HCT116 (cell line): ENCODE measurements at regions not wholly inside any gene's neighbourhood (a gene's known extent, or its start where the extent isn't known, plus 50 kb on each side); places are given as distances from the start of the nearest gene placed in this dataset.

ENCODE experiments used
- ATAC-seq: fragments of 200-7000 bp; cut with Tn5 transposase; 2 replicates; pipeline ENCODE4 v1.9.1; 2020; ENCODE audit warnings: mild to moderate bottlenecking, moderate library complexity
- BruUV-seq: library from RNA; stranded (reverse); fragments of 400-500 nt; replicated peaks from 2 replicates; lab custom pipeline; 2021; lab: Mats Ljungman, UMichigan
- CTCF ChIA-PET: fragments of 300-600 bp; sonication (Branson Sonifier 250); formaldehyde crosslinking; loops from one replicate; lab custom pipeline; 2021; ENCODE audit warnings: antibody characterized with exemption; lab: Charles Lee
- POLR2A ChIA-PET: fragments of 300-600, 350-600 bp; sonication (Branson Sonifier 250); formaldehyde crosslinking; loops from one replicate; lab custom pipeline; 2021; ENCODE audit warnings: antibody characterized with exemption; lab: Charles Lee
- RAD21 ChIA-PET, 2 experiments: fragments of 300-600 bp; sonication (Branson Sonifier 250); formaldehyde crosslinking; loops; one replicate each; lab custom pipeline; 2023; ENCODE audit warnings: low total read pairs in 2 of 2; ENCODE audit not compliant: uncharacterized antibody in 2 of 2, unreplicated experiment in 2 of 2, low non-redundant PET in 1 of 2; lab: Charles Lee
- DNase-seq: peaks from one replicate; pipeline ENCODE4 v3.0.0-alpha.2; 2010; ENCODE audit warnings: low read depth, low spot score
- H2AFZ ChIP-seq: fragments of 200-600 bp; shearing (Covaris generic), sonication (generic); 2 replicates; pipeline ENCODE4 v1.6.1; 2017; ENCODE audit warnings: low read depth, mixed run types, mixed read lengths, antibody characterized with exemption, low read length; ENCODE audit not compliant: poor library complexity, severe bottlenecking
- H3K27ac ChIP-seq: 2 replicates; pipeline ENCODE4 v1.5.1; 2012; ENCODE audit warnings: low read depth, low read length
- H3K27me3 ChIP-seq: fragments of 200-600 bp; sonication (generic); 2 replicates; pipeline ENCODE4 v1.6.1; 2016; ENCODE audit warnings: mixed run types, low read length, mixed read lengths; ENCODE audit not compliant: insufficient read depth
- H3K36me3 ChIP-seq, 2 experiments: fragments of 200-500 bp in 1 of 2; fragments of 200-600 bp in 1 of 2; sonication (Bioruptor generic) in 1 of 2; sonication (generic) in 1 of 2; 2 replicates each; pipeline versions ENCODE4 v1.5.1 to v1.6.1; 2014 to 2016; ENCODE audit warnings: low read length in 2 of 2, inconsistent platforms in 1 of 2, mixed read lengths in 1 of 2, mixed run types in 1 of 2; ENCODE audit not compliant: insufficient read depth in 2 of 2, control insufficient read depth in 1 of 2
- H3K4me1 ChIP-seq, 2 experiments: fragments of 200-600 bp in 1 of 2; sonication (generic) in 1 of 2; 2 replicates each; pipeline versions ENCODE4 v1.5.1 to v1.6.1; 2012 to 2017; ENCODE audit warnings: low read length in 2 of 2, inconsistent platforms in 1 of 2, mild to moderate bottlenecking in 1 of 2, mixed read lengths in 1 of 2, mixed run types in 1 of 2, moderate library complexity in 1 of 2; ENCODE audit not compliant: insufficient read depth in 2 of 2, control insufficient read depth in 1 of 2
- H3K4me2 ChIP-seq: fragments of 200-600 bp; sonication (generic); 2 replicates; pipeline ENCODE4 v1.6.1; 2017; ENCODE audit warnings: mixed run types, low read length, mixed read lengths
- H3K4me3 ChIP-seq, 2 experiments: fragments of 200-600 bp in 1 of 2; sonication (generic) in 1 of 2; replicated peaks in 1 of 2; 2 replicates each; pipeline ENCODE4 v1.5.1; 2011 to 2016; ENCODE audit warnings: low read length in 2 of 2, control low read depth in 1 of 2, low read depth in 1 of 2, mild to moderate bottlenecking in 1 of 2, mixed read lengths in 1 of 2, mixed run types in 1 of 2
- H3K79me2 ChIP-seq: fragments of 200-600 bp; sonication (generic); 2 replicates; pipeline ENCODE4 v1.6.1; 2017; ENCODE audit warnings: mild to moderate bottlenecking, mixed run types, low read length, moderate library complexity, mixed read lengths; ENCODE audit not compliant: insufficient read depth
- H3K9ac ChIP-seq: fragments of 200-600 bp; sonication (generic); 2 replicates; pipeline ENCODE4 v1.6.1; 2016; ENCODE audit warnings: low read length, mixed read lengths
- H3K9me2 ChIP-seq: fragments of 200-600 bp; sonication (generic), shearing (Covaris generic); 2 replicates; pipeline ENCODE4 v1.6.1; 2017; ENCODE audit warnings: mixed run types, mild to moderate bottlenecking, moderate library complexity; ENCODE audit not compliant: insufficient read depth
- H3K9me3 ChIP-seq, 2 experiments: fragments of 200-500 bp in 1 of 2; fragments of 200-600 bp in 1 of 2; sonication (Bioruptor generic) in 1 of 2; sonication (generic) in 1 of 2; 2 replicates each; pipeline ENCODE4 v1.6.1; 2014 to 2017; ENCODE audit warnings: low read length in 2 of 2, mixed read lengths in 2 of 2, inconsistent platforms in 1 of 2, low read depth in 1 of 2, mild to moderate bottlenecking in 1 of 2, mixed run types in 1 of 2, moderate library complexity in 1 of 2; ENCODE audit not compliant: control insufficient read depth in 1 of 2, insufficient read depth in 1 of 2
- H4K20me1 ChIP-seq: fragments of 200-600 bp; sonication (generic), shearing (Covaris generic); 2 replicates; pipeline ENCODE4 v1.6.1; 2017; ENCODE audit warnings: mixed run types, mild to moderate bottlenecking, moderate library complexity; ENCODE audit not compliant: insufficient read depth
- CEBPB ChIP-seq: IDR thresholded peaks from 2 replicates; pipeline ENCODE4 v1.6.1; 2012; ENCODE audit warnings: low read depth
- ELF1 ChIP-seq: IDR thresholded peaks from 2 replicates; pipeline ENCODE4 v1.6.1; 2012; ENCODE audit warnings: low read depth, borderline replicate concordance
- EZH2phosphoT487 ChIP-seq: fragments of 200-600 bp; IDR thresholded peaks from 2 replicates; pipeline ENCODE4 v1.6.1; 2018; ENCODE audit warnings: antibody characterized with exemption, borderline replicate concordance
- MAX ChIP-seq: IDR thresholded peaks from 2 replicates; pipeline ENCODE4 v1.6.1; 2012
- POLR2A ChIP-seq: IDR thresholded peaks from 2 replicates; pipeline ENCODE4 v1.7.0; 2011; ENCODE audit warnings: borderline replicate concordance; ENCODE audit not compliant: insufficient read depth, insufficient read length; ENCODE audit errors: extremely low read depth
- POLR2AphosphoS5 ChIP-seq: IDR thresholded peaks from 2 replicates; pipeline ENCODE4 v1.6.1; 2011; ENCODE audit warnings: mild to moderate bottlenecking, low read depth, low read length, moderate library complexity
- RAD21 ChIP-seq: IDR thresholded peaks from 2 replicates; pipeline ENCODE4 v1.6.1; 2012; ENCODE audit warnings: low read depth, mild to moderate bottlenecking
- REST ChIP-seq: IDR thresholded peaks from 2 replicates; pipeline ENCODE4 v1.6.1; 2012; ENCODE audit warnings: low read depth
- SIN3A ChIP-seq: IDR thresholded peaks from 2 replicates; pipeline ENCODE4 v1.6.1; 2012; ENCODE audit warnings: low read depth
- SRF ChIP-seq: IDR thresholded peaks from 2 replicates; pipeline ENCODE4 v1.6.1; 2012; ENCODE audit warnings: low read depth
- ZBTB33 ChIP-seq: IDR thresholded peaks from 2 replicates; pipeline ENCODE4 v1.6.1; 2011; ENCODE audit warnings: mild to moderate bottlenecking, low read length, moderate library complexity; ENCODE audit not compliant: insufficient replicate concordance; ENCODE audit errors: extremely low read depth
- ZNF274 ChIP-seq: fragments of 200-500 bp; sonication (Bioruptor generic); IDR thresholded peaks from 2 replicates; pipeline ENCODE4 v1.6.1; 2014; ENCODE audit warnings: mild to moderate bottlenecking, low read depth, low read length, inconsistent platforms
- intact Hi-C: fragments of 100-400 bp; cut with micrococcal nuclease; formaldehyde crosslinking; loops from 2 replicates; pipeline ENCODE4 v1.10.0; 2022

- Histone ChIP-seq H3K27me3 (no peaks in the 10 kb centered on the region), H3K79me2 (no peaks in the 10 kb centered on the region), H3K4me3 (no peak overlapping the region), H3K9me3 (no peaks in the 10 kb centered on the region), H3K36me3 (no peaks in the 10 kb centered on the region), H4K20me1 (no peaks in the 10 kb centered on the region), H3K4me2 (no peak overlapping the region), H3K4me1 (no peaks in the 10 kb centered on the region), H3K9ac (no peak overlapping the region), H3K9me2 (no peaks in the 10 kb centered on the region), H2AFZ (no peak overlapping the region), H3K27ac (no peak overlapping the region)
- DNase-seq (no peak), ATAC-seq (no peak)
- BruUV-seq = no TSS peak
- TF ChIP-seq SIN3A = no peak
- no peak for TF ChIP-seq POLR2A
- TF ChIP-seq ELF1 = no peak
- no peak for TF ChIP-seq REST
- TF ChIP-seq RAD21 = no peak
- RAD21 ChIA-PET = no interaction called here
- intact Hi-C loops = no loop called here
- CTCF ChIA-PET = no interaction called here
- POLR2A ChIA-PET = no interaction called here
These were observed 69.6 kb upstream of the GYPC start for GRCh38 chr2:126586317-126586716.

- BruUV-seq = no TSS peak
- ATAC-seq (no peak), DNase-seq (no peak)
- CTCF ChIA-PET = no interaction called here
- H4K20me1 ChIP-seq = no peaks in the 10 kb centered on the region
- H3K27me3 ChIP-seq = no peaks in the 10 kb centered on the region
- H3K4me2 ChIP-seq = no peak overlapping the region
- H3K9me2 ChIP-seq = no peaks in the 10 kb centered on the region
- intact Hi-C loops = no loop called here
- RAD21 ChIA-PET = no interaction called here
- H3K79me2 ChIP-seq = no peaks in the 10 kb centered on the region
- H3K9ac ChIP-seq = no peak overlapping the region
- no peak overlapping the region for H3K27ac ChIP-seq
- POLR2A ChIA-PET = no interaction called here
- no peak overlapping the region for H3K4me3 ChIP-seq
- no peaks in the 10 kb centered on the region for H3K9me3 ChIP-seq
- no peaks in the 10 kb centered on the region for H3K4me1 ChIP-seq
- no peak for TF ChIP-seq REST
- TF ChIP-seq SRF = no peak
- no peak for TF ChIP-seq ZNF274
- no peak for TF ChIP-seq POLR2AphosphoS5
- no peak for TF ChIP-seq ZBTB33
- no peak for TF ChIP-seq EZH2phosphoT487
- no peak for TF ChIP-seq MAX
- no peak for TF ChIP-seq CEBPB
- H2AFZ ChIP-seq = no peak overlapping the region
- H3K36me3 ChIP-seq = no peaks in the 10 kb centered on the region
These were observed 56.9 kb upstream of the GYPC start for GRCh38 chr2:126599062-126599461.
